Ovary (tissue), 7 donors: ENCODE measurements at regions not wholly inside any gene's neighbourhood (a gene's known extent, or its start where the extent isn't known, plus 50 kb on each side); places are given as distances from the start of the nearest gene placed in this dataset.

ENCODE experiments used
- DNase-seq, 5 donors: peaks; one replicate each; pipeline ENCODE4 v3.0.0-alpha.2; 2019 to 2020
- H3K27ac ChIP-seq, 2 donors: fragments of 200-600 bp; one replicate each; pipeline versions ENCODE4 v1.5.1 to v1.8.0; 2019 to 2022
- H3K27me3 ChIP-seq: fragments of 200-600 bp; one replicate; pipeline ENCODE4 v1.8.0; 2022
- H3K36me3 ChIP-seq: fragments of 200-600 bp; sonication (generic); one replicate; pipeline ENCODE4 v1.5.1; 2019
- H3K4me1 ChIP-seq: one replicate; pipeline ENCODE4 v1.8.1; 2013; ENCODE audit warnings: mild to moderate bottlenecking, moderate library complexity; ENCODE audit not compliant: insufficient read depth
- H3K4me3 ChIP-seq: fragments of 200-600 bp; sonication (generic); one replicate; pipeline ENCODE4 v1.5.1; 2017
- H3K9me3 ChIP-seq, 2 donors: fragments of 200-600 bp in 1 of 2; sonication (generic) in 1 of 2; one replicate each; pipeline versions ENCODE4 v1.5.1 to v1.8.1; 2013 to 2019; ENCODE audit warnings: mild to moderate bottlenecking in 1 of 2, moderate library complexity in 1 of 2
- CTCF ChIP-seq, 3 donors: fragments of 450-650 bp in 2 of 3; fragments of 200-600 bp in 1 of 3; IDR thresholded peaks; one replicate each; pipeline versions ENCODE4 v1.5.1 to v1.8.0; 2016 to 2022; ENCODE audit warnings: antibody characterized with exemption in 3 of 3, mild to moderate bottlenecking in 1 of 3
- EP300 ChIP-seq: sonication (generic); formaldehyde crosslinking; IDR thresholded peaks from one replicate; pipeline ENCODE4 v1.6.1; 2017; ENCODE audit warnings: antibody characterized with exemption
- POLR2A ChIP-seq: fragments of 450-650 bp; IDR thresholded peaks from one replicate; pipeline ENCODE4 v1.6.1; 2017; ENCODE audit warnings: antibody characterized with exemption, mild to moderate bottlenecking, moderate library complexity
- WGBS, 3 donors: extraction: QIAGEN DNeasy Blood & Tissue Kit in 1 of 3; methylation state at CpG; one replicate each; pipeline versions ENCODE4 v1.1.5 to v1.1.7; 2013 to 2017; 5-methylcytosine and 5-hydroxymethylcytosine counted together
- intact Hi-C, 4 donors: fragments of 100-400 bp; cut with DNase I; formaldehyde crosslinking; loops; one replicate each; pipeline versions ENCODE4 v1.11.0 to v1.15.1; 2022 to 2023
- donor health status: DM: no; HTN: no; CAD: no; lungs with moderate emphysema.
- donor health status: DM: no; HTN: no; CAD: no.
- donor health status: Bipolar disorder and iron deficiency.
- donor health status: DM: no; HTN: no; CAD: no.
- donor health status: DM: yes; HTN: yes; CAD: no.

GRCh38 chr15:66912441-66912840, 153.0 kb upstream of the SMAD3 start:
- Histone ChIP-seq H3K36me3 (no peaks in the 10 kb centered on the region), H3K4me3 (no peak overlapping the region), H3K27ac (no peak overlapping the region), H3K4me1 (no peaks in the 10 kb centered on the region), H3K9me3 (no peaks in the 10 kb centered on the region), H3K27me3 (no peaks in the 10 kb centered on the region)
- TF ChIP-seq POLR2A (no peak), CTCF (IDR thresholded peaks at IDR 0.05) (no peak), EP300 (no peak)
- no peak for DNase-seq
- intact Hi-C loops, result no loop called here
- WGBS, 3 donors, result 85 to 90% (median 86%) methylated on average over 7 of the region's 7 CpGs

DNA sequence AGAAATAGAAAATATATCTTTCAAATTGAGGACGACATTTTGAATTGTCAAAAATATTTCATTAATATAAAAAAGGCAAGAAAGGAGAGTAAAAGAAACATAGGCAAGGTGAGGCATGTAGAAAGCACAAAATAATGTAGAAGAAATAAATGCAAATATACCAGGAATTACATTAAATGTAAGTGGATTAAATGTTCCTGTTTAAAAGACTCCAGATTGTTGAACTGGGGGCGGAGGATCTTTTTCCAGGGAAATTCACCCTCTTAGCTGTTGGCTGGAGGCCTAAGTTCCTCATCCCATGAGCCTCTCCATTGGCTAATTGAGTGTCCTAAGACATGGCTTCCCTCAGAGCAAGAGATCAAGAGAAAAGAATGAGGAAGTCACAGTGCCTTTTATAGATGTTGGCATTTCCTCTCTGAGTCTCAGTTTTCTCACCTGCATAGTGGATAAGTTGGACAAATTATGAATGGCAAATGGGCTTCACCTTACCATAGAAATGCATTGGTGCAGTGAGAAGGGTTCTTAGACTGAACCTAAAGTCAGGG, 147.4 kb upstream of the SMAD3 start:
- H3K4me1 ChIP-seq, result no peaks in the 10 kb centered on the region
- intact Hi-C loops, result no loop called here
- TF ChIP-seq POLR2A (no peak), CTCF (IDR thresholded peaks at IDR 0.05) (no peak), EP300 (no peak)
- H3K27ac ChIP-seq, result no peak overlapping the region
- no peaks in the 10 kb centered on the region for H3K27me3 ChIP-seq
- no peaks in the 10 kb centered on the region for H3K9me3 ChIP-seq
- H3K4me3 ChIP-seq, result no peak overlapping the region
- 94 to 97% (median 95%) methylated on average over 2 of the region's 2 CpGs for WGBS, 3 donors
- DNase-seq, result no peak
- H3K36me3 ChIP-seq, result no peaks in the 10 kb centered on the region

DNA sequence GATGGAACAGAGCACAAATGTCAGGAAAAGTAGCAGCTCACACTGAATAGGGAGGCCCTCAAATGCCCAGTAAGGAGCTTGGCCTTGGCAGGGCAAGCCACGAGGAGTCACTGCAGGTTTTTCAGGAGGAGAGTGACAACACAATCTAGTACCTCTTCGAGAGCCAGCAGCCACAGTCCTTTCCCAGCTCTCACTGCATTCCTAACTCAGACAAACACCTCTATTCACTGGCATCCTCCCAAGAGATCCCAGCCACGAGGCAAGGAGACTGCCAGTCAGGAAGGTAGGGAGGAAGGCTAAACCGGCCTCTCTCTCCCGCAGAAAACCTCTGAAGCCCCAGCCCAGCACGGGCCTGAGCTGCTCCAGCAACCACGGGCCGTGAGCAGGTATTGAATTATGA, 146.0 kb upstream of the SMAD3 start:
- TF ChIP-seq POLR2A, result no peak
- no peak for TF ChIP-seq CTCF (IDR thresholded peaks at IDR 0.05)
- TF ChIP-seq EP300, result no peak
- Histone ChIP-seq H3K27ac (no peak overlapping the region), H3K36me3 (no peaks in the 10 kb centered on the region), H3K9me3 (no peaks in the 10 kb centered on the region), H3K4me1 (no peaks in the 10 kb centered on the region), H3K4me3 (no peak overlapping the region), H3K27me3 (no peaks in the 10 kb centered on the region)
- 40 to 43% (median 41%) methylated on average over 8 of the region's 8 CpGs for WGBS, 3 donors
- intact Hi-C loops, result no loop called here
- no peak for DNase-seq

GRCh38 chr15:66921319-66921915, 144.0 kb upstream of the SMAD3 start:
- no peak overlapping the region for H3K4me3 ChIP-seq
- TF ChIP-seq CTCF (IDR thresholded peaks at IDR 0.05) (no peak), EP300 (no peak), POLR2A (no peak)
- intact Hi-C loops, result no loop called here
- WGBS, 3 donors, result 57 to 63% (median 63%) methylated on average over 6 of the region's 6 CpGs
- no peaks in the 10 kb centered on the region for H3K27me3 ChIP-seq
- no peaks in the 10 kb centered on the region for H3K36me3 ChIP-seq
- no peaks in the 10 kb centered on the region for H3K4me1 ChIP-seq
- no peak overlapping the region for H3K27ac ChIP-seq
- DNase-seq, result no peak
- no peaks in the 10 kb centered on the region for H3K9me3 ChIP-seq
